Ishikawa (cell line): ENCODE measurements at regions not wholly inside any gene's neighbourhood (a gene's known extent, or its start where the extent isn't known, plus 50 kb on each side); places are given as distances from the start of the nearest gene placed in this dataset.

ENCODE experiments used
- CEBPB ChIP-seq: IDR thresholded peaks from 2 replicates; pipeline ENCODE4 v1.6.1; 2012
- CREB1 ChIP-seq: IDR thresholded peaks from 2 replicates; pipeline ENCODE4 v1.6.1; 2012; ENCODE audit warnings: low read depth
- EGR1 ChIP-seq: IDR thresholded peaks from 2 replicates; pipeline ENCODE4 v1.6.1; 2012
- EP300 ChIP-seq: IDR thresholded peaks from 2 replicates; pipeline ENCODE4 v1.6.1; 2012; ENCODE audit warnings: borderline replicate concordance
- FOXM1 ChIP-seq: IDR thresholded peaks from 2 replicates; pipeline ENCODE4 v1.6.1; 2012; ENCODE audit warnings: low read depth, borderline replicate concordance
- NFIC ChIP-seq: IDR thresholded peaks from 2 replicates; pipeline ENCODE4 v1.6.1; 2012
- RAD21 ChIP-seq: IDR thresholded peaks from 2 replicates; pipeline ENCODE4 v1.6.1; 2012; ENCODE audit warnings: low read depth
- TAF1 ChIP-seq: IDR thresholded peaks from 2 replicates; pipeline ENCODE4 v1.6.1; 2012; ENCODE audit warnings: low read depth, mild to moderate bottlenecking
- TCF12 ChIP-seq: IDR thresholded peaks from 2 replicates; pipeline ENCODE4 v1.6.1; 2012; ENCODE audit warnings: low read depth
- TEAD4 ChIP-seq: IDR thresholded peaks from 2 replicates; pipeline ENCODE4 v1.6.1; 2012
- TF ChIP-seq, protein P1 (sequence below): IDR thresholded peaks from 2 replicates; pipeline ENCODE4 v1.6.1; 2012
- TF ChIP-seq, protein P2 (sequence below): IDR thresholded peaks from 2 replicates; pipeline ENCODE4 v1.6.1; 2012
- TF ChIP-seq, protein P3 (sequence below): IDR thresholded peaks from 2 replicates; pipeline ENCODE4 v1.6.1; 2012; ENCODE audit warnings: low read depth, mild to moderate bottlenecking

DNA sequence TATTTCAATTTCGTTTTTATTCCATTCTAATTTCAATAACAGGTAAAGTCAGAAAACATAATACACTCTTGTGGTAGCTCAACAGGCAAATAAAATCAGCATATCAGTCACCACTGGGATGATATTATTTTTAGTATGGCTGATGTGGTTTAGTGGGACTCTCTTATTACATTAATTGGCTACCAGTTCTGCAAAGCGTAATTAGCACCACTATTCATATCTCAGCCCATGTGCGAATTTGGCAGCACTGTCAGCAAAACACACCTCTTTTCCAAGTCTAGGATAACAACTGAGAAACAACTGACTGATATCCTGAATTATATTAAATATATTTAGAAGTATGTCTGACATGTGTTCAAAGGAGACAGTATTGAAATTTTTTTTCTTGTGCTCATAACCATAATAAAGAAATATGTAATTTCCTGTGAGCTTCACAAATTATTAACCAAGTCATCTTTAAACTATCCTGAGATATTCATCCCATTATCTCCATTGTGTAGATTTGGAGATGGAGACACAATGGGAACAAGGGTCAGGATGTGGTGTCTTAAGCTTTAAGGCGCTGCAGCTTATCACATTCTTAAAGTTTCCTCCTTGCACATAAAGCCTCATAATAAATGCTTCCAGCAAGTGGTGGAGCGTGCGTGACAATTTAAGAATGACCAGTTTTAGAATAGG lies 212.4 kb downstream of the TLE1 start:
- TF ChIP-seq TEAD4 (no peak), EGR1 (no peak), CEBPB (no peak), TAF1 (no peak), EP300 (no peak), CREB1 (no peak), RAD21 (no peak), NFIC (no peak), TCF12 (no peak), FOXM1 (no peak)
- TF ChIP-seq, protein P1, sequence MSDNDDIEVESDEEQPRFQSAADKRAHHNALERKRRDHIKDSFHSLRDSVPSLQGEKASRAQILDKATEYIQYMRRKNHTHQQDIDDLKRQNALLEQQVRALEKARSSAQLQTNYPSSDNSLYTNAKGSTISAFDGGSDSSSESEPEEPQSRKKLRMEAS, result no peak
- TF ChIP-seq, protein P2, sequence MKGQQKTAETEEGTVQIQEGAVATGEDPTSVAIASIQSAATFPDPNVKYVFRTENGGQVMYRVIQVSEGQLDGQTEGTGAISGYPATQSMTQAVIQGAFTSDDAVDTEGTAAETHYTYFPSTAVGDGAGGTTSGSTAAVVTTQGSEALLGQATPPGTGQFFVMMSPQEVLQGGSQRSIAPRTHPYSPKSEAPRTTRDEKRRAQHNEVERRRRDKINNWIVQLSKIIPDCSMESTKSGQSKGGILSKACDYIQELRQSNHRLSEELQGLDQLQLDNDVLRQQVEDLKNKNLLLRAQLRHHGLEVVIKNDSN, result no peak
- TF ChIP-seq, protein P3, sequence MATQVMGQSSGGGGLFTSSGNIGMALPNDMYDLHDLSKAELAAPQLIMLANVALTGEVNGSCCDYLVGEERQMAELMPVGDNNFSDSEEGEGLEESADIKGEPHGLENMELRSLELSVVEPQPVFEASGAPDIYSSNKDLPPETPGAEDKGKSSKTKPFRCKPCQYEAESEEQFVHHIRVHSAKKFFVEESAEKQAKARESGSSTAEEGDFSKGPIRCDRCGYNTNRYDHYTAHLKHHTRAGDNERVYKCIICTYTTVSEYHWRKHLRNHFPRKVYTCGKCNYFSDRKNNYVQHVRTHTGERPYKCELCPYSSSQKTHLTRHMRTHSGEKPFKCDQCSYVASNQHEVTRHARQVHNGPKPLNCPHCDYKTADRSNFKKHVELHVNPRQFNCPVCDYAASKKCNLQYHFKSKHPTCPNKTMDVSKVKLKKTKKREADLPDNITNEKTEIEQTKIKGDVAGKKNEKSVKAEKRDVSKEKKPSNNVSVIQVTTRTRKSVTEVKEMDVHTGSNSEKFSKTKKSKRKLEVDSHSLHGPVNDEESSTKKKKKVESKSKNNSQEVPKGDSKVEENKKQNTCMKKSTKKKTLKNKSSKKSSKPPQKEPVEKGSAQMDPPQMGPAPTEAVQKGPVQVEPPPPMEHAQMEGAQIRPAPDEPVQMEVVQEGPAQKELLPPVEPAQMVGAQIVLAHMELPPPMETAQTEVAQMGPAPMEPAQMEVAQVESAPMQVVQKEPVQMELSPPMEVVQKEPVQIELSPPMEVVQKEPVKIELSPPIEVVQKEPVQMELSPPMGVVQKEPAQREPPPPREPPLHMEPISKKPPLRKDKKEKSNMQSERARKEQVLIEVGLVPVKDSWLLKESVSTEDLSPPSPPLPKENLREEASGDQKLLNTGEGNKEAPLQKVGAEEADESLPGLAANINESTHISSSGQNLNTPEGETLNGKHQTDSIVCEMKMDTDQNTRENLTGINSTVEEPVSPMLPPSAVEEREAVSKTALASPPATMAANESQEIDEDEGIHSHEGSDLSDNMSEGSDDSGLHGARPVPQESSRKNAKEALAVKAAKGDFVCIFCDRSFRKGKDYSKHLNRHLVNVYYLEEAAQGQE, result no peak
